GM12878 (cell line): ENCODE measurements at regions not wholly inside any gene's neighbourhood (a gene's known extent, or its start where the extent isn't known, plus 50 kb on each side); places are given as distances from the start of the nearest gene placed in this dataset.

ENCODE experiments used
- ATAC-seq: fragments of 200-7000 bp; cut with Tn5 transposase; 3 replicates; pipeline ENCODE4 v1.9.1; 2020; ENCODE audit warnings: mild to moderate bottlenecking, moderate library complexity
- BruUV-seq: library from RNA; stranded (reverse); fragments of 400-500 nt; replicated peaks from 2 replicates; lab custom pipeline; 2021; lab: Mats Ljungman, UMichigan
- CTCF ChIA-PET: fragments of 300-600 bp; sonication (Branson Sonifier 250); formaldehyde crosslinking; extraction: SDS; loops from one replicate; lab custom pipeline; 2021; ENCODE audit warnings: inconsistent platforms; lab: Yijun Ruan, JAX
- POLR2A ChIA-PET: fragments of 350-600 bp; formaldehyde crosslinking; extraction: SDS; loops from one replicate; lab custom pipeline; 2021; ENCODE audit warnings: inconsistent platforms; lab: Charles Lee
- RAD21 ChIA-PET: fragments of 300-600 bp; sonication (Branson Sonifier 250); formaldehyde crosslinking; loops from one replicate; lab custom pipeline; 2023; ENCODE audit warnings: antibody characterized with exemption; ENCODE audit not compliant: unreplicated experiment; lab: Charles Lee
- SMC1A ChIA-PET: fragments of 300-600 bp; sonication (Branson Sonifier 250); formaldehyde crosslinking; loops from one replicate; lab custom pipeline; 2023; ENCODE audit not compliant: unreplicated experiment, uncharacterized antibody; lab: Charles Lee
- DNase-seq: peaks from one replicate; pipeline ENCODE4 v3.0.0-alpha.2; 2011; ENCODE audit warnings: low read depth, low spot score
- FAIRE-seq: peaks from 3 replicates; lab custom pipeline; 2011; peaks lifted over from hg19 to GRCh38; lab: Jason Lieb, UNC
- H2AFZ ChIP-seq: 2 replicates; pipeline ENCODE4 v1.6.0; 2011; ENCODE audit warnings: low read depth, low read length, control low read depth; ENCODE audit not compliant: control insufficient read depth
- H3K27ac ChIP-seq: 2 replicates; pipeline ENCODE4 v1.5.1; 2011; ENCODE audit warnings: control low read depth; ENCODE audit not compliant: control insufficient read depth, insufficient read depth
- H3K27me3 ChIP-seq, 2 experiments: replicated peaks in 1 of 2; 2 replicates each; pipeline versions ENCODE4 v1.6.0 to v1.6.1; 2011; ENCODE audit warnings: low read length in 1 of 2; ENCODE audit not compliant: control insufficient read depth in 2 of 2, insufficient read depth in 2 of 2
- H3K36me3 ChIP-seq, 2 experiments: 2 replicates each; pipeline ENCODE4 v1.5.1; 2011; ENCODE audit warnings: low read length in 1 of 2; ENCODE audit not compliant: control insufficient read depth in 2 of 2, insufficient read depth in 2 of 2
- H3K4me1 ChIP-seq: 2 replicates; pipeline ENCODE4 v1.6.1; 2011; ENCODE audit warnings: mild to moderate bottlenecking, low read length, moderate library complexity, mixed read lengths; ENCODE audit not compliant: control insufficient read depth, insufficient read depth
- H3K4me2 ChIP-seq: 2 replicates; pipeline ENCODE4 v1.6.0; 2011; ENCODE audit warnings: control low read depth; ENCODE audit not compliant: control insufficient read depth, insufficient read depth
- H3K4me3 ChIP-seq: fragments of 200-600 bp; sonication (generic); 2 replicates; pipeline ENCODE4 v1.5.1; 2016
- H3K79me2 ChIP-seq: 2 replicates; pipeline ENCODE4 v1.6.0; 2011; ENCODE audit warnings: low read length; ENCODE audit not compliant: control insufficient read depth, insufficient read depth
- H3K9ac ChIP-seq: 2 replicates; pipeline ENCODE4 v1.8.0; 2011; ENCODE audit warnings: low read length, control low read depth, mixed read lengths; ENCODE audit not compliant: control insufficient read depth, insufficient read depth
- H3K9me3 ChIP-seq: replicated peaks from 3 replicates; pipeline ENCODE4 v1.5.1; 2011; ENCODE audit warnings: mild to moderate bottlenecking, low read length; ENCODE audit not compliant: control insufficient read depth, insufficient read depth
- H4K20me1 ChIP-seq: 2 replicates; pipeline ENCODE4 v1.6.0; 2011; ENCODE audit not compliant: control insufficient read depth, insufficient read depth
- CHD1 ChIP-seq: IDR thresholded peaks from 2 replicates; pipeline ENCODE4 v1.6.1; 2012; ENCODE audit warnings: low read depth, low read length, improper control_type of control experiment
- IRF4 ChIP-seq: IDR thresholded peaks from 2 replicates; pipeline ENCODE4 v1.6.1; 2011; ENCODE audit warnings: low read depth, low read length
- SMC3 ChIP-seq: IDR thresholded peaks from 2 replicates; pipeline ENCODE4 v1.6.1; 2011; ENCODE audit warnings: low read length, improper control_type of control experiment, borderline replicate concordance
- SREBF2 ChIP-seq: IDR thresholded peaks from 2 replicates; pipeline ENCODE4 v1.6.1; 2012; ENCODE audit warnings: mild to moderate bottlenecking, low read length
- TCF7 ChIP-seq: IDR thresholded peaks from 2 replicates; pipeline ENCODE4 v1.6.1; 2014; ENCODE audit warnings: antibody characterized with exemption, borderline replicate concordance
- WGBS: methylation state at CpG from one replicate; pipeline ENCODE4 v1.1.6; 2016; ENCODE audit warnings: low lambda C conversion rate; ENCODE audit not compliant: insufficient replicate concordance, insufficient coverage; ENCODE audit errors: missing lambda C conversion rate; 5-methylcytosine and 5-hydroxymethylcytosine counted together
- in situ Hi-C: fragments of 300-500 bp; cut with MboI; formaldehyde crosslinking; loops from 9 replicates; pipeline ENCODE4 v1.14.3; 2018; ENCODE audit warnings: mixed read lengths
- intact Hi-C: fragments of 100-400 bp; cut with micrococcal nuclease; formaldehyde crosslinking; loops from one replicate; pipeline ENCODE4 v1.14.2; 2022; ENCODE audit not compliant: unreplicated experiment
- TF ChIP-seq, protein P1 (sequence below): fragments of 450-650 bp; IDR thresholded peaks from 2 replicates; pipeline ENCODE4 v1.6.1; 2016; ENCODE audit warnings: mild to moderate bottlenecking
- TF ChIP-seq, protein P2 (sequence below), 3 experiments: IDR thresholded peaks in 2 of 3; conservative IDR thresholded peaks in 1 of 3; 2 replicates each; pipeline ENCODE4 v1.5.1; 2011; ENCODE audit warnings: low read depth in 3 of 3, low read length in 3 of 3, mild to moderate bottlenecking in 3 of 3, control low read depth in 2 of 3, moderate library complexity in 2 of 3, inconsistent platforms in 1 of 3, mixed read lengths in 1 of 3; ENCODE audit not compliant: control insufficient read depth in 2 of 3, insufficient read depth in 1 of 3; ENCODE audit errors: extremely low read depth in 1 of 3

DNA sequence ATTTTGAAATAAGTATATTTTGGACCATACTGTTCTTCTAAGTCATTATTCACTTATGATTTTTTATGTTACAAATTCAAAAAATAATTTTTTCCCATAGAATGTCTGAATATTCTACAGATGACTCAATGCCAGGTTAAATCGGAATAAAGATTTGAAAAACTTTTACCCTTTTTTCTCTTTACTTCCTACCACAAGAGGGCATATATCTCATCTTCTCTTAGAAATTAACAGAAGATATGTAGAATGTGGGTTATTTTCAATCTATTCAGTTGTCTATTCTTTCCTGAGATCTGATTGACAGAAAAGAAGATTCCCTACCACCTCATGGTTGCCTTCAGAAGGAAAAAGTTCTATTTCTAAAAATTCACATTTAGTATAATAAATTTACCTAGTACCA is 53.0 kb upstream of the KITLG start:
- SMC1A ChIA-PET, result interaction anchor here (1.7 kb wide), 1 partner anchor 12 kb away, joined by 6 read pairs; no protein-coding TSS in a partner anchor
- Histone ChIP-seq H3K4me3 (no peak overlapping the region), H3K27ac (no peak overlapping the region), H3K4me1 (no peaks in the 10 kb centered on the region), H3K9ac (no peak overlapping the region), H3K4me2 (no peak overlapping the region), H3K79me2 (no peaks in the 10 kb centered on the region), H3K27me3 (no peaks in the 10 kb centered on the region), H3K9me3 (no peaks in the 10 kb centered on the region)
- POLR2A ChIA-PET, result no interaction called here
- BruUV-seq, result no TSS peak
- DNase-seq, result no peak
- RAD21 ChIA-PET, result no interaction called here
- CTCF ChIA-PET, result no interaction called here
- WGBS, result 41% methylated on average over 1 of the region's 1 CpG
- FAIRE-seq, result no peak
- in situ Hi-C loops, result no loop called here
- TF ChIP-seq SREBF2 (no peak), SMC3 (peak; percentile 17; the same call in 1 of the 2 replicates), TCF7 (no peak), CHD1 (no peak), IRF4 (no peak)
- TF ChIP-seq, protein P1, sequence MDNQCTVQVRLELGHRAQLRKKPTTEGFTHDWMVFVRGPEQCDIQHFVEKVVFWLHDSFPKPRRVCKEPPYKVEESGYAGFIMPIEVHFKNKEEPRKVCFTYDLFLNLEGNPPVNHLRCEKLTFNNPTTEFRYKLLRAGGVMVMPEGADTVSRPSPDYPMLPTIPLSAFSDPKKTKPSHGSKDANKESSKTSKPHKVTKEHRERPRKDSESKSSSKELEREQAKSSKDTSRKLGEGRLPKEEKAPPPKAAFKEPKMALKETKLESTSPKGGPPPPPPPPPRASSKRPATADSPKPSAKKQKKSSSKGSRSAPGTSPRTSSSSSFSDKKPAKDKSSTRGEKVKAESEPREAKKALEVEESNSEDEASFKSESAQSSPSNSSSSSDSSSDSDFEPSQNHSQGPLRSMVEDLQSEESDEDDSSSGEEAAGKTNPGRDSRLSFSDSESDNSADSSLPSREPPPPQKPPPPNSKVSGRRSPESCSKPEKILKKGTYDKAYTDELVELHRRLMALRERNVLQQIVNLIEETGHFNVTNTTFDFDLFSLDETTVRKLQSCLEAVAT, result no peak
- TF ChIP-seq, protein P2, sequence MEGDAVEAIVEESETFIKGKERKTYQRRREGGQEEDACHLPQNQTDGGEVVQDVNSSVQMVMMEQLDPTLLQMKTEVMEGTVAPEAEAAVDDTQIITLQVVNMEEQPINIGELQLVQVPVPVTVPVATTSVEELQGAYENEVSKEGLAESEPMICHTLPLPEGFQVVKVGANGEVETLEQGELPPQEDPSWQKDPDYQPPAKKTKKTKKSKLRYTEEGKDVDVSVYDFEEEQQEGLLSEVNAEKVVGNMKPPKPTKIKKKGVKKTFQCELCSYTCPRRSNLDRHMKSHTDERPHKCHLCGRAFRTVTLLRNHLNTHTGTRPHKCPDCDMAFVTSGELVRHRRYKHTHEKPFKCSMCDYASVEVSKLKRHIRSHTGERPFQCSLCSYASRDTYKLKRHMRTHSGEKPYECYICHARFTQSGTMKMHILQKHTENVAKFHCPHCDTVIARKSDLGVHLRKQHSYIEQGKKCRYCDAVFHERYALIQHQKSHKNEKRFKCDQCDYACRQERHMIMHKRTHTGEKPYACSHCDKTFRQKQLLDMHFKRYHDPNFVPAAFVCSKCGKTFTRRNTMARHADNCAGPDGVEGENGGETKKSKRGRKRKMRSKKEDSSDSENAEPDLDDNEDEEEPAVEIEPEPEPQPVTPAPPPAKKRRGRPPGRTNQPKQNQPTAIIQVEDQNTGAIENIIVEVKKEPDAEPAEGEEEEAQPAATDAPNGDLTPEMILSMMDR (IDR thresholded peaks at IDR 0.05 in 2 of 3, conservative IDR thresholded peaks at IDR 0.05 in 1 of 3; ENCODE audit: control insufficient read depth in 2 of 3, extremely low read depth in 1 of 3, insufficient read depth in 1 of 3, low read depth in 3 of 3, low read length in 3 of 3), result peak in 1 of 3 experiments; percentile 8; a peak in 1 of 6 replicates
- TF ChIP-seq, all 136 proteins: peak for 2
- Histone ChIP-seq H4K20me1 (no peaks in the 10 kb centered on the region), H2AFZ (no peak overlapping the region), H3K36me3 (no peaks in the 10 kb centered on the region)
- intact Hi-C loops, result loop anchor here (2.0 to 10.0 kb wide), 2 partner anchors 359 to 479 kb away; no protein-coding TSS in a partner anchor
- ATAC-seq, result no peak
